ENCODE measurements at regions not wholly inside any gene's neighbourhood (a gene's known extent, or its start where the extent isn't known, plus 50 kb on each side); places are given as distances from the start of the nearest gene placed in this dataset.

DNA sequence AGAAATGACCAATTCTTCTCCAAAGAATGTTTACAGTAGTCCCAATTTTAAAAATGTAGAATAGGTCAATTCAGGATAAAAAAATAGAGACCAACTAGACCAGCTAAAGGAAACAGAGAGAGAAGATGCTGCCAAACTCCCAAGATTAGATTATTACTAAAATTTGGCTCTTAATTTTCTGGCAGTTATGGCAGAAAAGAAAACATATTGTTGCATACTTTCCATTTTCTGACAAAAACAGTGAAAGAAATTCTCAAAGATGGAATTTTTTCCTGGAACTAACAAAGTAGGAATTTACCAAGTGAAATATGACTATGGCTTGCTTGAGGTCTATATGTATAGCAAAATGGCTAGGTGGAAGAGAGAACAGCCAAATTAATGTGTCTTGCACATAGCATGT lies 138.3 kb upstream of the STK17B start:
- H3K27ac ChIP-seq (ENCODE audit: low read depth, low read length, poor library complexity, severe bottlenecking): no peak overlapping the region

GRCh38 chr2:196314157-196314556 lies 142.8 kb upstream of the STK17B start:
- no peaks in the 10 kb centered on the region for H3K36me3 ChIP-seq (ENCODE audit: insufficient read depth, low read length)
- no peak for TF ChIP-seq EZH2 (IDR thresholded peaks at IDR 0.05; ENCODE audit: borderline replicate concordance, low read length)
- TF ChIP-seq, protein P1, sequence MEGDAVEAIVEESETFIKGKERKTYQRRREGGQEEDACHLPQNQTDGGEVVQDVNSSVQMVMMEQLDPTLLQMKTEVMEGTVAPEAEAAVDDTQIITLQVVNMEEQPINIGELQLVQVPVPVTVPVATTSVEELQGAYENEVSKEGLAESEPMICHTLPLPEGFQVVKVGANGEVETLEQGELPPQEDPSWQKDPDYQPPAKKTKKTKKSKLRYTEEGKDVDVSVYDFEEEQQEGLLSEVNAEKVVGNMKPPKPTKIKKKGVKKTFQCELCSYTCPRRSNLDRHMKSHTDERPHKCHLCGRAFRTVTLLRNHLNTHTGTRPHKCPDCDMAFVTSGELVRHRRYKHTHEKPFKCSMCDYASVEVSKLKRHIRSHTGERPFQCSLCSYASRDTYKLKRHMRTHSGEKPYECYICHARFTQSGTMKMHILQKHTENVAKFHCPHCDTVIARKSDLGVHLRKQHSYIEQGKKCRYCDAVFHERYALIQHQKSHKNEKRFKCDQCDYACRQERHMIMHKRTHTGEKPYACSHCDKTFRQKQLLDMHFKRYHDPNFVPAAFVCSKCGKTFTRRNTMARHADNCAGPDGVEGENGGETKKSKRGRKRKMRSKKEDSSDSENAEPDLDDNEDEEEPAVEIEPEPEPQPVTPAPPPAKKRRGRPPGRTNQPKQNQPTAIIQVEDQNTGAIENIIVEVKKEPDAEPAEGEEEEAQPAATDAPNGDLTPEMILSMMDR (IDR thresholded peaks at IDR 0.05; ENCODE audit: low read length): no peak
- H3K4me3 ChIP-seq (ENCODE audit: low read depth, low read length, poor library complexity, severe bottlenecking): no peak overlapping the region
- H3K9me3 ChIP-seq (ENCODE audit: low read length): no peaks in the 10 kb centered on the region
- no peaks in the 10 kb centered on the region for H3F3A ChIP-seq (ENCODE audit: insufficient read depth, low read length)
- no peak overlapping the region for H3K27ac ChIP-seq (ENCODE audit: low read depth, low read length, poor library complexity, severe bottlenecking)
- no peak overlapping the region for H3K4me2 ChIP-seq (ENCODE audit: low read length)
- no peak overlapping the region for H3K9ac ChIP-seq (ENCODE audit: low read length)
- H3K9me2 ChIP-seq (ENCODE audit: low read depth, low read length): no peaks in the 10 kb centered on the region
- H3K79me2 ChIP-seq (ENCODE audit: insufficient read depth, low read length): no peaks in the 10 kb centered on the region
- H4K20me1 ChIP-seq (ENCODE audit: insufficient read depth, low read length): no peaks in the 10 kb centered on the region
- no peak overlapping the region for H2AFZ ChIP-seq (ENCODE audit: low read length)
- 0 out of 2 replicates have a peak, but pooled peaks cover 2% of the 10 kb centered on the region for H3K27me3 ChIP-seq (ENCODE audit: insufficient read depth, low read length)
- H3K4me1 ChIP-seq (ENCODE audit: insufficient read depth, low read length, severe bottlenecking): no peaks in the 10 kb centered on the region

More for the DNA sequence above, 138.3 kb upstream of the STK17B start:
- Histone ChIP-seq H3K36me3 (ENCODE audit: insufficient read depth, low read length) (no peaks in the 10 kb centered on the region), H3K4me2 (ENCODE audit: low read length) (no peak overlapping the region), H2AFZ (ENCODE audit: low read length) (no peak overlapping the region), H3K9me2 (ENCODE audit: low read depth, low read length) (no peaks in the 10 kb centered on the region), H3K79me2 (ENCODE audit: insufficient read depth, low read length) (no peaks in the 10 kb centered on the region), H3K9ac (ENCODE audit: low read length) (no peak overlapping the region), H3K9me3 (ENCODE audit: low read length) (no peaks in the 10 kb centered on the region), H4K20me1 (ENCODE audit: insufficient read depth, low read length) (no peaks in the 10 kb centered on the region), H3F3A (ENCODE audit: insufficient read depth, low read length) (no peaks in the 10 kb centered on the region), H3K27me3 (ENCODE audit: insufficient read depth, low read length) (0 out of 2 replicates have a peak, but pooled peaks cover 4% of the 10 kb centered on the region), H3K4me3 (ENCODE audit: low read depth, low read length, poor library complexity, severe bottlenecking) (no peak overlapping the region), H3K4me1 (ENCODE audit: insufficient read depth, low read length, severe bottlenecking) (no peaks in the 10 kb centered on the region)
- no peak for TF ChIP-seq EZH2 (IDR thresholded peaks at IDR 0.05; ENCODE audit: borderline replicate concordance, low read length)
- TF ChIP-seq, protein P1 (IDR thresholded peaks at IDR 0.05; ENCODE audit: low read length): no peak

DNA sequence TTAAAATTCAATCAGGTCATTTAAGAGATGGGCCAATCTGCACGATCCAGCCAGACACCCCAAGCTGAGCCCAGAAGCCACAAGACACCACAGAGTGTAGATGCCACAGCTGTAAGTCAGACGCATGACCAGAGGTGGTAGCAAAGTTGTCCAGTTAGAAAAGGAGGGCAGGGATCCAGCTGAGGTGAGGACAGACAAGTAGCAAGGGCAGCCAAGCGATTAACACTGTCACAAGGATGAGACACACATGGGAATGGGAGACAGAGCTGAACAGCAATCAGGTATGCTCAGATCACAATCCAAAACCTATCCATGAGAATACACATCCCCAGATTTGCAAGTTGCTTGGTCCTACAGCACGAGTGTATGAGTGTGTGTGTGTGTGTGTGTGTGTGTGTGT lies 143.4 kb upstream of the STK17B start:
- Histone ChIP-seq H3K27ac (ENCODE audit: low read depth, low read length, poor library complexity, severe bottlenecking) (no peak overlapping the region), H3K9ac (ENCODE audit: low read length) (no peak overlapping the region)

More for the DNA sequence above, 143.4 kb upstream of the STK17B start:
- no peaks in the 10 kb centered on the region for H3F3A ChIP-seq (ENCODE audit: insufficient read depth, low read length)
- TF ChIP-seq, protein P1 (IDR thresholded peaks at IDR 0.05; ENCODE audit: low read length): no peak
- TF ChIP-seq EZH2 (IDR thresholded peaks at IDR 0.05; ENCODE audit: borderline replicate concordance, low read length): no peak
- H3K4me2 ChIP-seq (ENCODE audit: low read length): no peak overlapping the region
- H3K9me2 ChIP-seq (ENCODE audit: low read depth, low read length): no peaks in the 10 kb centered on the region
- H4K20me1 ChIP-seq (ENCODE audit: insufficient read depth, low read length): no peaks in the 10 kb centered on the region
- no peaks in the 10 kb centered on the region for H3K27me3 ChIP-seq (ENCODE audit: insufficient read depth, low read length)
- H3K9me3 ChIP-seq (ENCODE audit: low read length): no peaks in the 10 kb centered on the region
- H2AFZ ChIP-seq (ENCODE audit: low read length): no peak overlapping the region
- H3K4me1 ChIP-seq (ENCODE audit: insufficient read depth, low read length, severe bottlenecking): no peaks in the 10 kb centered on the region
- H3K36me3 ChIP-seq (ENCODE audit: insufficient read depth, low read length): no peaks in the 10 kb centered on the region
- H3K4me3 ChIP-seq (ENCODE audit: low read depth, low read length, poor library complexity, severe bottlenecking): no peak overlapping the region
- no peaks in the 10 kb centered on the region for H3K79me2 ChIP-seq (ENCODE audit: insufficient read depth, low read length)

Measured in OCI-LY1 (cell line).